ENCODE measurements at regions not wholly inside any gene's neighbourhood (a gene's known extent, or its start where the extent isn't known, plus 50 kb on each side); places are given as distances from the start of the nearest gene placed in this dataset.
A peak's percentile ranks its signal among the peaks of the same experiment; 100 is the strongest.
"Not testable (repeated sequence)": the region's sequence is repeated elsewhere in the genome, so short reads cannot be mapped to it uniquely, and the experiment has no call there.

GRCh38 chr15:20066173-20066572 lies 475.4 kb downstream of the GOLGA6L6 start:
- intact Hi-C loops (cut with DNase I) = not testable (repeated sequence)
- peak; percentile 34 for DNase-seq (ENCODE audit: low spot score)

GRCh38 chr15:20065508-20065907 lies 476.1 kb downstream of the GOLGA6L6 start:
- peak; percentile 24 for DNase-seq (ENCODE audit: low spot score)
- intact Hi-C loops (cut with DNase I) = not testable (repeated sequence)

GRCh38 chr15:20063167-20063566 lies 478.4 kb downstream of the GOLGA6L6 start:
- peak; percentile 68 for DNase-seq (ENCODE audit: low spot score)
- intact Hi-C loops (cut with DNase I) = not testable (repeated sequence)

GRCh38 chr15:20060838-20061237 lies 480.8 kb downstream of the GOLGA6L6 start:
- intact Hi-C loops (cut with DNase I); DNase-seq (ENCODE audit: low spot score): not testable (repeated sequence)

- DNase-seq (ENCODE audit: low spot score); intact Hi-C loops (cut with DNase I): not testable (repeated sequence)
Observed at GRCh38 chr15:20056871-20057270, 484.7 kb downstream of the GOLGA6L6 start.

GRCh38 chr15:20055921-20056320 lies 485.7 kb downstream of the GOLGA6L6 start:
- intact Hi-C loops (cut with DNase I) = not testable (repeated sequence)

DNA sequence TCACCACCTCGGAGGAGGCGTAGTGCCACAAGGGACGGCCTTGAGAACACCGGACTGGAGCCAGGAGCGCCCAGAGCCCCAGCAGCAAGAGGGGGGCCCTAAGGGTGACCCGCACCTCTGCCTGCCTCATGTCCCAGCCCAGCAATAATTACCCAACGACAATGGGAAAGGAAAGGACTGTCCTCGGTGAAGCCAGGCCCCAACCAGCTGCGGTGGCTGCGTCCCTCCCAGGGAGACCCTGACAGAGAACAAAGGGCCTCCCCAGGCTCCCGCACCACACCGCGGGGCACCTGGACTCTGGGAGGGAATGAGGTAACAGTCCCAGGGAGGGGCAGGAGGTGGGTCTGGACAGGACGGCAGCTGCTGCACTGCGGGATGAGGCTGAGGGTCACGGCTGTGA lies 493.4 kb downstream of the GOLGA6L6 start:
- intact Hi-C loops (cut with DNase I) = not testable (repeated sequence)
- peak; percentile 70 for DNase-seq (ENCODE audit: low spot score)

More at GRCh38 chr15:20055921-20056320, 485.7 kb downstream of the GOLGA6L6 start:
- peak; percentile 37 for DNase-seq (ENCODE audit: low spot score)

DNA sequence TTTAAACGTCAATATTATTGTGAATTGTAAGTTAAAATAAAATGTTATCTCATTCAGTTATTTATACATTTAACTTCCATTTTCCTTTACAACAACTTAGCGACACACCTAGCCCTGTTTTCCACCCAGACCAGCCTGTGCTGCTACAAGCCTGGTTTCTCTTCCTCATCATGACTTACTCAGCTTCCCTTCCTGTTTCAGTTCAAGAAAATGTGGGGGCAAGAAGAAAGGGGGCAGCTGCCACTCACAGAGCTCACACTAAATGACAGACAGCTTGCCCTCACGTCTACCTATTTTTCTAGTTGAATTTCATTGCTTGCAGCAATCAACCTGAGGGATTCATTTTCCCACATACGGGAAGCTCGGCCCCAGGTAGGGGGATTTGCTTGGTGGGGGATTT lies 496.4 kb downstream of the GOLGA6L6 start:
- DNase-seq (ENCODE audit: low spot score); intact Hi-C loops (cut with DNase I): not testable (repeated sequence)

DNA sequence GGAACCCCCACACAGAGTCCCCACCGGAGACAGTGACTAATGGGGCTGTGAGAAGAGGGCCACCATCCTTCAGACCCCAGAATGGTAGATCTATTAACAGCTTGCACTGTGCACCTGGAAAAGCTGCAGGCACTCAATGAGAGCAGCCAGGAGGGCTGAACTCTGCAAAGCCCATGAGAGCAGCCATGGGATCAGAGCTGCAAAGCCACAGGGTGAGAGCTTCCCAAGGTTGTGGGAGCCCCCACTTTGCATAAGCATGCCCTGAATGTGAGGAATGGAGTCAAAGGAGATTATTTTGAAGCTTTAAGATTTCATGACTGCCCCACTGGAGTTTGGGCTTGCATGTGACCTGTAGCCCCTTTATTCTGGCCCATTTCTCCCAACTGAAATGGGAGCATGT lies 500.9 kb downstream of the GOLGA6L6 start:
- intact Hi-C loops (cut with DNase I); DNase-seq (ENCODE audit: low spot score): not testable (repeated sequence)

- intact Hi-C loops (cut with DNase I); DNase-seq (ENCODE audit: low spot score): not testable (repeated sequence)
Observed at GRCh38 chr15:20025040-20025439, 516.6 kb downstream of the GOLGA6L6 start.

DNA sequence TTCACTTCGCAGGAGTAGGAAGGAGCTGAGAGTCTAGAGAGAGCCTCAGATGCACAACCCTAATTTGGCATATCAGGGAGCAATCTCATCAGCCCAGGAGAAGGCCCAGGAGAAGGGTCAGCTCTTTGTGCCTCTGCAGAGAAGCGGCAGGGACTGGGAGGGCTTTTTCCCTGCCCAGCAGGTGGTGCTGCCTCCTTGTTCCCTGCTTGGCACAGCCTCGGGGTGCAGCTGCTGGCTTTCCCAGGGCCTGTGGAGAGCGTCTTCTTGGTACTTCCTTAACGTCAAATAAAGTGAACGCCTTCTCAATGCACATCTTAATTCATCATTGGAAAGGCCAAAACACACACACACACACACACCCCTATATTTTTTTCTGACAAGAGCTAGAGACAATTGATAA lies 519.3 kb downstream of the GOLGA6L6 start:
- intact Hi-C loops (cut with DNase I); DNase-seq (ENCODE audit: low spot score): not testable (repeated sequence)

DNA sequence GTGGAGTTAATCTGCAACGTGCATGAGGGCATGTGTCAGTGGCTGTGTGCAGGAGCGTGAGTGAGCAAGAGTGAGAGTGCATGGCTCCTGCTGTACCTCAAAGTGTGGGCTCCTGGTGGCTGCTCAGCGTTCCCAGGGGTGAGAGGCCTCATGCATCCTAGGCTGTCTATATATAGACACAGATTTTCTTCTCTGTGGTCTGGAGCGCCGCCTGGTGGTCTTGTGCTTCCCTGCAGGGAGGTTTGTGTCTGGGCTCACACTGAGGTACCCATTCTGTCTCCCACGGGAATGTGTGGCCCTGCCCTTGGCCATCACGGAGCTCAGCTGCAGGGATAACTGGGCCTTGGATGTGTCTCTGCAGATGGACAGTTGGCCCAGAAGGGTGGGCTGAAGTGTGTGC lies 520.2 kb downstream of the GOLGA6L6 start:
- intact Hi-C loops (cut with DNase I); DNase-seq (ENCODE audit: low spot score): not testable (repeated sequence)

DNA sequence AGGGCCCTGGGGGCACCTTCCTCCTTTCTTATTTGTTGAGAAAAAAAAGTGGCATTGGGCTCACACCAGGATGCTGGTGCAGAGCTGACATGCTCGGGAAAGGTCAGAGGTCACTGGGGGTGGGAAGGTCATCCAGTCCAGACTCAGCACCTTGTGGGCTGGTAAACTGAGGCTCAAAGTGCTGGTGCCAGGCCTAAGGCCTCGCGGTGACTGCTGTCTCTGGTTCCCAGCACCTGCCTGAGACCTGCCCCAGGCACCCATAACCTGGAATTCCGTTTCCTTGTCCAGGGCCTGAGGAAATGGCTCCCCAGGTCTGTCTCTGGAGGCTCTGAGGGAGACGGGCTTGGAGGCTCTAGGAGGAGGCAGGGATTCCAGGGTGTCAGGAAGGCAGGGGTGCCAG lies 521.0 kb downstream of the GOLGA6L6 start:
- intact Hi-C loops (cut with DNase I) = not testable (repeated sequence)
- peak; percentile 49 for DNase-seq (ENCODE audit: low spot score)

DNA sequence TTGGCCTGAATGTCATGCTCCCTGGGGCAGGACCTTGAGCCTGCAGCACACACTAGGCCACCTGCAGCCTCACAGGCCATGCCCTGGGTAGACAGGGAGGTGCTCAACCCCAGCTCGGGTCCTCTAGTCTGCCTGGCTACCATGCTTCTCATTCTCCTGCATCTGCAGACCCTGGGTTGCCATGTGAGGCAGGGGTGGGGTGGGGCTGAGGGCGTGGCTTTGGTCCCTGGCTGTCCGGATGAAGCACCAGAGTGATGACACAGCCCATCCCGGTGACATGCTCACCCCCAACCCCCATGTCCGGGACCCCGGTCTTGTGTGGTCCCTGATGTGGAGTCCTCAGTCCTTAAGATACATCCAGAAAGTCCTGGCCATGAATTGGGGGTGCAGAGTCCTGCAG lies 521.8 kb downstream of the GOLGA6L6 start:
- DNase-seq (ENCODE audit: low spot score); intact Hi-C loops (cut with DNase I): not testable (repeated sequence)

DNA sequence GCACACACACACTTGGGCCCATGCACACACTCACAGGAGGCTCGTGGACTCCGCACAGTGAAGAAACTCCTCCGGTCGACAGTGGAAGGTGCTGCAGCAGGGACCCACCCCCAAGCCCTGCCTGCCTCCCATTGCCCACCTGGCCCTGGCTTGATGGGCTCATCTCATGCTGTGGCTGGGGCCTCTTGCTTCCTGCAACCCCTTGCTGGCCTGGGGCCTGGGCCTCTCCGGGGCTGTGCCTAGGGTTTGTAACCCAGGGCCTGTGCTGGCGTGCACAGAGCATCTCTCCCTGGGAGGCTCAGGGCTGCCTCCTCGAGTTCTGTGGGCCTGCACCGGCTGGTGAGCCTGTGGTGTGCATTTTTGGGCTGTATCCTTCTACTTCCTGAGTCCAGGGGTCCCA lies 524.0 kb downstream of the GOLGA6L6 start:
- DNase-seq (ENCODE audit: low spot score); intact Hi-C loops (cut with DNase I): not testable (repeated sequence)

DNA sequence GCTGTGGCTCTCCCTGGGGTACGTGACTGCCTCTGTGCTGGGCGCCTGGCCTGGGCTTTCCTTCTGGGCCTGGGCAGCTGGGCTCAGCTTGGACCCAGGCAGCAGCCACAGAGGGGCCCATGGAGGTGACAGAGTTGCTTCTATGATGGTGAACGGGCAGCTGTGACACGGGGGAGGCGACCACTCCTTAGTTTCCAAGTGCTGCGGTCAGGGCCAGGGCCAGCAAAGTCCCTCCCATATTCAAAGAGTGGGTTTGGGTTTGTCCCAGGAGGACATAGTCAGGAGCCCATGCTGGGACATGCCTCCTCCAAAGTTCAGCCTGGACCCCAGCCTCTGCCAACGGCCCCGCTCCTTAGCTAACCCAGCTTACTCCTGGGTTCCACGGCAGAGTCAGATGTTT lies 524.7 kb downstream of the GOLGA6L6 start:
- intact Hi-C loops (cut with DNase I); DNase-seq (ENCODE audit: low spot score): not testable (repeated sequence)

DNA sequence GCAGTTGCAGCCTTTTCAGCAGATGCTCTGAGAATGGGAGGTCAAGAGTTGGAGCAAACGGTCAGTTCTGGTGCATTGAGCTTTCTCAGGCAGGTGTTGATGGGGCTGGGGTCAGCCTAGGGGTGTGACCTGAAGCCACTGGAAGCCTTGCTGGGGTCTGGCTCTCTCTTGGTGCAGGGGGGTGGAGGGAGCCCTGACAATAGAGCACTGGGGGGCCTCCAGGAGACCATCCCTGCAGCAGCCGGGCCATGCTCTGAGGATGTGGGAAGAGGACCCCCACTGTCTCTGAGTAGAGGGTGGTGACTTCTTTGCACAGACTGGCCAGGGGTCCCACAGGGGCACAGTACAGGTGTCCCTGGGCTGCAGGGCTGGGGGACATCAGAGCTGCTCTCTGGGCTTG lies 528.8 kb downstream of the GOLGA6L6 start:
- DNase-seq (ENCODE audit: low spot score); intact Hi-C loops (cut with DNase I): not testable (repeated sequence)

- DNase-seq (ENCODE audit: low spot score); intact Hi-C loops (cut with DNase I): not testable (repeated sequence)
Observed at GRCh38 chr15:20010759-20011158, 530.8 kb downstream of the GOLGA6L6 start.

- intact Hi-C loops (cut with DNase I) = not testable (repeated sequence)
- DNase-seq (ENCODE audit: low spot score) = peak; percentile 68
Observed at GRCh38 chr15:20009619-20010018, 532.0 kb downstream of the GOLGA6L6 start.

- intact Hi-C loops (cut with DNase I); DNase-seq (ENCODE audit: low spot score): not testable (repeated sequence)
Observed at GRCh38 chr15:20007338-20007737, 534.3 kb downstream of the GOLGA6L6 start.

DNA sequence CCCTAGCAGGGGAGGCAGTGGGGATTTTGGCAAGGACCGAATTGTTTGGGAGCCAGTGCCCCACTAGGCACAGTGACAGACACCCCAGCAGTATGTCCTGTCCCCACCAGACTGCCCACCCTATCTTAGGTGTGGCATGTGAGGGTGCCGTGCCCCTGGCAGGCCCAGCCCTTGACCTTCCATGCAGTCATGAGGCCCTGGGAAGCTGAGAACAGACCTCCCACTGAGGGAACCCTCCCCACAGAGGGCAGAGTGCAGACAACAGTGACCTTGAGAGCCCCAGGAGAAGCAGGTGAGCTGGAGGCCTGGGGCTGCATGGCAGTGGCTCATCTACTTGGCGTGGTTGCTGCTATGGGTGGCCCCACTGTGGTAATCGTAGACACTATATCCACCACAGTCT lies 538.1 kb downstream of the GOLGA6L6 start:
- intact Hi-C loops (cut with DNase I); DNase-seq (ENCODE audit: low spot score): not testable (repeated sequence)

DNA sequence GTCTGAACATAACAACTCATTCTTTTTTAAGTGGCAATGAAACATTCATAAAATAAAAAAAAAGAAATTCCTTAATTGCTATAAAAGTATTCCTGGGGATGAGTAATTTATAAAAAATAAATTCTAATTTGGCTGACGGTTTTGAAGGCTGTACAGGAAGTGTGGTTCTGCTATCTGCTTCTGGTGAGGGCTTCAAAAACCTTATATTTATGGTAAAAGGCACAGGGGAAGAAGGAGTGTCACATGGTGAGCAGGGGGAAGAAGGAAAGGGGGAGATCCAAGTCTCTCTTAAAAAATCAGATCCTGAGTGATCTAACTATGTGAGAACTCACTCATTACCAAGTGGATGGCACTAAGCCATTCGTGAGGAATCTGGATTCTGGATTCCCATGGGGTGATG lies 539.0 kb downstream of the GOLGA6L6 start:
- intact Hi-C loops (cut with DNase I); DNase-seq (ENCODE audit: low spot score): not testable (repeated sequence)

Measured in posterior vena cava (tissue), 2 donors.